Peyer's patch (tissue), 4 donors: ENCODE measurements at regions not wholly inside any gene's neighbourhood (a gene's known extent, or its start where the extent isn't known, plus 50 kb on each side); places are given as distances from the start of the nearest gene placed in this dataset.

Experiments used
- DNase-seq, 3 donors: peaks; one replicate each; pipeline ENCODE4 v3.0.0-alpha.2; 2017 to 2019
- H3K27ac ChIP-seq, 4 donors: fragments of 200-600 bp; sonication (generic); one replicate each; pipeline ENCODE4 v1.5.1; 2016 to 2019
- H3K27me3 ChIP-seq, 2 donors: fragments of 200-600 bp; sonication (generic); one replicate each; pipeline ENCODE4 v1.5.1; 2019
- H3K36me3 ChIP-seq, 3 donors: fragments of 200-600 bp; sonication (generic); one replicate each; pipeline ENCODE4 v1.5.1; 2016 to 2019
- H3K4me1 ChIP-seq, 4 donors: fragments of 200-600 bp; sonication (generic); one replicate each; pipeline ENCODE4 v1.5.1; 2016 to 2019
- H3K4me3 ChIP-seq, 4 donors: fragments of 200-600 bp; sonication (generic); 1 replicate in 3 of 4; 2 replicates in 1 of 4; pipeline ENCODE4 v1.5.1; 2016 to 2019; ENCODE audit warnings: mild to moderate bottlenecking in 1 of 4
- H3K9me3 ChIP-seq, 4 donors: fragments of 200-600 bp; sonication (generic); one replicate each; pipeline ENCODE4 v1.5.1; 2016 to 2019; ENCODE audit warnings: mild to moderate bottlenecking in 1 of 4
- CTCF ChIP-seq, 6 experiments: fragments of 450-650 bp in 4 of 6; fragments of 200-600 bp in 2 of 6; sonication (generic) in 1 of 6; IDR thresholded peaks; one replicate each; pipeline ENCODE4 v1.5.1; 2017 to 2019; ENCODE audit warnings: antibody characterized with exemption in 6 of 6, mild to moderate bottlenecking in 3 of 6, moderate library complexity in 1 of 6
- POLR2A ChIP-seq, 2 donors: fragments of 450-650 bp; IDR thresholded peaks; one replicate each; pipeline ENCODE4 v1.5.1; 2017; ENCODE audit warnings: antibody characterized with exemption in 2 of 2, mild to moderate bottlenecking in 2 of 2, moderate library complexity in 2 of 2

GRCh38 chr5:102596951-102597350 lies 98.2 kb upstream of the SLCO6A1 start:
- TF ChIP-seq POLR2A (IDR thresholded peaks at IDR 0.05) = no peak
- TF ChIP-seq CTCF (IDR thresholded peaks at IDR 0.05) = no peak
- H3K4me1 ChIP-seq = no peaks in the 10 kb centered on the region
- H3K4me3 ChIP-seq = no peak overlapping the region
- no peaks in the 10 kb centered on the region for H3K9me3 ChIP-seq
- no peaks in the 10 kb centered on the region for H3K36me3 ChIP-seq
- no peak for DNase-seq
- no peaks in the 10 kb centered on the region for H3K27me3 ChIP-seq
- H3K27ac ChIP-seq = no peak overlapping the region

- TF ChIP-seq CTCF (IDR thresholded peaks at IDR 0.05) = no peak
- no peak for TF ChIP-seq POLR2A (IDR thresholded peaks at IDR 0.05)
- no peak overlapping the region for H3K4me3 ChIP-seq
- no peaks in the 10 kb centered on the region for H3K4me1 ChIP-seq
- H3K27me3 ChIP-seq = no peaks in the 10 kb centered on the region
- H3K9me3 ChIP-seq = no peaks in the 10 kb centered on the region
- H3K27ac ChIP-seq = no peak overlapping the region
- no peaks in the 10 kb centered on the region for H3K36me3 ChIP-seq
- no peak for DNase-seq
Measured at GRCh38 chr5:102599289-102599688, 100.5 kb upstream of the SLCO6A1 start.

GRCh38 chr5:102600964-102601363 lies 102.2 kb upstream of the SLCO6A1 start:
- no peak for DNase-seq
- no peak for TF ChIP-seq CTCF (IDR thresholded peaks at IDR 0.05)
- no peak for TF ChIP-seq POLR2A (IDR thresholded peaks at IDR 0.05)
- no peaks in the 10 kb centered on the region for H3K27me3 ChIP-seq

DNA sequence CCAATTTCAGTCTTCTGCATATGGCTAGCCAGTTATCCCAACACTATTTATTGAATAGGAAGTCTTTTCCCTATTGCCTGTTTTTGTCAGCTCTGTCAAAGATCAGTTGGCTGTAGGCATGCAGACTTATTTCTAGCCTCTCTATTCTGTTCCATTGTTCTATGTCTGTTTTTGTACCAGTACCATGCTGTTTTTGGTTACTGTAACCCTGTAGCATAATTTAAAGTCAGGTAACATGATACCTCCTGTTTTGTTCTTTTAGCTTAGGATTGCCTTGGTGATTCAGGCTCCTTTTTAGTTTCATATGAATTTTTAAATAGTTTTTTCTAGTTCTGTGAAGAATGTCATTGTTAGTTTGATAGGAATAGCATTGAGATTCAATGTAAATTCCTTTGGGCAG lies 104.9 kb upstream of the SLCO6A1 start:
- no peak for TF ChIP-seq POLR2A (IDR thresholded peaks at IDR 0.05)
- TF ChIP-seq CTCF (IDR thresholded peaks at IDR 0.05) = no peak
- Histone ChIP-seq H3K27ac (no peak overlapping the region), H3K4me3 (no peak overlapping the region)

More at GRCh38 chr5:102600964-102601363, 102.2 kb upstream of the SLCO6A1 start:
- no peak overlapping the region for H3K4me3 ChIP-seq
- H3K9me3 ChIP-seq = no peaks in the 10 kb centered on the region
- H3K36me3 ChIP-seq = no peaks in the 10 kb centered on the region
- no peaks in the 10 kb centered on the region for H3K4me1 ChIP-seq
- no peak overlapping the region for H3K27ac ChIP-seq

DNA sequence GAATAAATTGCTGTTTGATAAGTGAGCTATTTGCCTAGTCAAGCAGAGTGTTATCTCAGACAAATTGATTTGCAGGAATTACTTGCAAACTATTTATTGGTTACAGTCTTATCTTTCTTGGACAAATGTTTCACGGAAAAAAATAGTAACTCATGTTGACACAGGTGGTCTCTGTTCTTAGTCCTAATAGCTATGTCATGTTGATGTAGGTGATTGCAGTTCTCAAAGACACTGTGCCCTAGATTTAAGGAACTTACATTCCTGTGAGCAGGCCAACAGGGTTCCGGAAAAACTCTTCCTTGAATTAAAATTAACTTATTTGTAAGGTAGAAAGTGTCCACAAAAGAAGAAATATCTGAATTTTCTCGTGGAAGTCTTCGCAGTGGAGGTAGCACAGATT lies 109.6 kb upstream of the SLCO6A1 start:
- no peak overlapping the region for H3K4me3 ChIP-seq
- H3K9me3 ChIP-seq = no peaks in the 10 kb centered on the region
- DNase-seq = no peak
- H3K36me3 ChIP-seq = no peaks in the 10 kb centered on the region
- H3K27me3 ChIP-seq = no peaks in the 10 kb centered on the region
- no peak for TF ChIP-seq POLR2A (IDR thresholded peaks at IDR 0.05)
- TF ChIP-seq CTCF (IDR thresholded peaks at IDR 0.05) = no peak
- H3K4me1 ChIP-seq = no peaks in the 10 kb centered on the region
- H3K27ac ChIP-seq = no peak overlapping the region

More for the DNA sequence above, 104.9 kb upstream of the SLCO6A1 start:
- Histone ChIP-seq H3K4me1 (no peaks in the 10 kb centered on the region), H3K27me3 (no peaks in the 10 kb centered on the region), H3K9me3 (no peaks in the 10 kb centered on the region), H3K36me3 (no peaks in the 10 kb centered on the region)
- no peak for DNase-seq

DNA sequence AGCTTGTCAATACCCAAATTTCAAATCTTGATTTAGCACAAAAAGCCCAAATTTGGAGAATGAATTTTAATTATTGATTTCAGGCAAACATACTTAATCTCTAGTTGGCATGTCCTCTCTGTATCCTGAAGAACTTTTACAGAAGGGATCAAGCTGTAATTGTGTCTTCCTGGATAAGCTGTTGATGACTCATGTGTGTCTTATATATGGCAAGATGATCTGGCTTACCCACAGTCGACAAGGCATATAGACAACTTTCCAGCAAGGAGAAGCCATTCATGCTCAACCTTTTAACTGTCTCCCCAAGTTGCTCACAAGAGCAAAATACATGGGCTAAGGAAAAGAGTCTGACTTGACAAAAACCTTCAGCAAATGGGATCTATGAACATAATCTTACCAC lies 112.5 kb upstream of the SLCO6A1 start:
- TF ChIP-seq CTCF (IDR thresholded peaks at IDR 0.05) (no peak), POLR2A (IDR thresholded peaks at IDR 0.05) (no peak)
- H3K27me3 ChIP-seq = no peaks in the 10 kb centered on the region
- no peaks in the 10 kb centered on the region for H3K9me3 ChIP-seq
- H3K4me1 ChIP-seq = no peaks in the 10 kb centered on the region
- H3K4me3 ChIP-seq = no peak overlapping the region
- no peak for DNase-seq
- H3K27ac ChIP-seq = no peak overlapping the region
- H3K36me3 ChIP-seq = no peaks in the 10 kb centered on the region
